H9 (cell line): ENCODE measurements at regions not wholly inside any gene's neighbourhood (a gene's known extent, or its start where the extent isn't known, plus 50 kb on each side); places are given as distances from the start of the nearest gene placed in this dataset.

Source experiments
- DNase-seq: peaks from one replicate; pipeline ENCODE4 v3.0.0-alpha.2; 2017
- H2AFZ ChIP-seq: one replicate; pipeline ENCODE4 v1.6.1; 2013; ENCODE audit warnings: mild to moderate bottlenecking, low read length, control low read depth, moderate library complexity
- H2AK5ac ChIP-seq: 2 replicates; pipeline ENCODE4 v1.6.1; 2013; ENCODE audit warnings: low read length, control low read depth, mixed read lengths; ENCODE audit not compliant: insufficient read length
- H2BK120ac ChIP-seq: one replicate; pipeline ENCODE4 v1.6.1; 2013; ENCODE audit warnings: low read depth, mild to moderate bottlenecking, low read length, control low read depth, inconsistent platforms; ENCODE audit not compliant: poor library complexity, severe bottlenecking
- H2BK12ac ChIP-seq: 2 replicates; pipeline ENCODE4 v1.6.1; 2013; ENCODE audit warnings: low read length, control low read depth, mixed read lengths, low read depth; ENCODE audit not compliant: insufficient read length
- H2BK15ac ChIP-seq: 2 replicates; pipeline ENCODE4 v1.6.1; 2013; ENCODE audit warnings: low read depth, low read length, control low read depth
- H2BK20ac ChIP-seq: one replicate; pipeline ENCODE4 v1.6.1; 2013; ENCODE audit warnings: low read depth, mild to moderate bottlenecking, low read length, control low read depth, inconsistent platforms; ENCODE audit not compliant: poor library complexity, severe bottlenecking
- H2BK5ac ChIP-seq: 2 replicates; pipeline ENCODE4 v1.6.1; 2013; ENCODE audit warnings: low read length, control low read depth, mixed read lengths; ENCODE audit not compliant: insufficient read length
- H3K14ac ChIP-seq: 2 replicates; pipeline ENCODE4 v1.6.1; 2013; ENCODE audit warnings: low read length, control low read depth; ENCODE audit not compliant: insufficient read depth
- H3K18ac ChIP-seq: 2 replicates; pipeline ENCODE4 v1.6.1; 2013; ENCODE audit warnings: low read depth, mild to moderate bottlenecking, mixed read lengths, low read length, control low read depth; ENCODE audit not compliant: insufficient read length
- H3K23ac ChIP-seq: 2 replicates; pipeline ENCODE4 v1.6.1; 2013; ENCODE audit warnings: low read length, control low read depth, mixed read lengths, low read depth; ENCODE audit not compliant: insufficient read length
- H3K23me2 ChIP-seq: 2 replicates; pipeline ENCODE4 v1.6.1; 2013; ENCODE audit warnings: low read depth, mild to moderate bottlenecking, mixed read lengths, low read length, control low read depth; ENCODE audit not compliant: insufficient read length, poor library complexity, severe bottlenecking
- H3K27ac ChIP-seq: 2 replicates; pipeline ENCODE4 v1.5.1; 2013; ENCODE audit warnings: low read length, control low read depth, mixed read lengths, low read depth; ENCODE audit not compliant: insufficient read length
- H3K27me3 ChIP-seq: 2 replicates; pipeline ENCODE4 v1.6.1; 2013; ENCODE audit warnings: low read length, control low read depth, inconsistent platforms; ENCODE audit not compliant: insufficient read depth
- H3K4ac ChIP-seq: 2 replicates; pipeline ENCODE4 v1.6.1; 2013; ENCODE audit warnings: low read depth, mild to moderate bottlenecking, control low read depth, inconsistent platforms, low read length, moderate library complexity
- H3K4me1 ChIP-seq: 2 replicates; pipeline ENCODE4 v1.6.1; 2013; ENCODE audit warnings: low read length, control low read depth, inconsistent platforms; ENCODE audit not compliant: insufficient read depth
- H3K4me2 ChIP-seq: 2 replicates; pipeline ENCODE4 v1.6.1; 2013; ENCODE audit warnings: low read length, control low read depth, mixed read lengths; ENCODE audit not compliant: insufficient read length, insufficient read depth
- H3K56ac ChIP-seq: 2 replicates; pipeline ENCODE4 v1.6.1; 2013; ENCODE audit warnings: low read depth, mild to moderate bottlenecking, mixed read lengths, low read length, control low read depth; ENCODE audit not compliant: insufficient read length
- H3K79me1 ChIP-seq: 2 replicates; pipeline ENCODE4 v1.6.1; 2013; ENCODE audit warnings: low read depth, mild to moderate bottlenecking, moderate library complexity, low read length, control low read depth, inconsistent platforms; ENCODE audit not compliant: insufficient read depth, poor library complexity, severe bottlenecking
- H3K79me2 ChIP-seq: 2 replicates; pipeline ENCODE4 v1.6.1; 2013; ENCODE audit warnings: low read length, control low read depth, inconsistent platforms; ENCODE audit not compliant: insufficient read depth
- H3K9ac ChIP-seq: 2 replicates; pipeline ENCODE4 v1.6.1; 2013; ENCODE audit warnings: low read length, control low read depth, mixed read lengths; ENCODE audit not compliant: insufficient read length; ENCODE audit errors: extremely low read depth
- H3K9me3 ChIP-seq: one replicate; pipeline ENCODE4 v1.6.1; 2013; ENCODE audit warnings: low read depth, low read length, inconsistent platforms; ENCODE audit not compliant: control insufficient read depth
- H3T11ph ChIP-seq: one replicate; pipeline ENCODE4 v1.6.1; 2013; ENCODE audit warnings: mild to moderate bottlenecking, low read length, control low read depth, inconsistent platforms
- H4K20me1 ChIP-seq: one replicate; pipeline ENCODE4 v1.6.1; 2013; ENCODE audit not compliant: control insufficient read depth, insufficient read length, insufficient read depth
- H4K5ac ChIP-seq: 2 replicates; pipeline ENCODE4 v1.6.1; 2013; ENCODE audit warnings: low read depth, mild to moderate bottlenecking, mixed read lengths, low read length, control low read depth; ENCODE audit not compliant: insufficient read length
- H4K8ac ChIP-seq: replicated peaks from 2 replicates; pipeline ENCODE4 v1.6.1; 2013; ENCODE audit warnings: low read length, control low read depth, mixed read lengths, low read depth; ENCODE audit not compliant: insufficient read length
- H4K91ac ChIP-seq: 2 replicates; pipeline ENCODE4 v1.6.1; 2013; ENCODE audit warnings: low read depth, mild to moderate bottlenecking, moderate library complexity, mixed read lengths, low read length, control low read depth; ENCODE audit not compliant: insufficient read length
- H3K27ac Mint-ChIP-seq, 3 experiments: 2 replicates in 2 of 3; 3 replicates in 1 of 3; pipeline ENCODE4 v1.8.0; 2020 to 2021; ENCODE audit warnings: mixed read lengths in 3 of 3, mild to moderate bottlenecking in 1 of 3, moderate library complexity in 1 of 3
- H3K27me3 Mint-ChIP-seq: 2 replicates; pipeline ENCODE4 v1.8.0; 2021; ENCODE audit warnings: low read depth, mild to moderate bottlenecking, moderate library complexity, mixed read lengths
- H3K36me3 Mint-ChIP-seq, 3 experiments: 2 replicates in 2 of 3; 3 replicates in 1 of 3; pipeline ENCODE4 v1.8.0; 2020 to 2021; ENCODE audit warnings: low read depth in 3 of 3, mixed read lengths in 3 of 3; ENCODE audit not compliant: insufficient read depth in 1 of 3
- H3K4me1 Mint-ChIP-seq, 2 experiments: 2 replicates each; pipeline ENCODE4 v1.8.0; 2020; ENCODE audit warnings: mixed read lengths in 2 of 2
- H3K4me3 Mint-ChIP-seq, 2 experiments: 2 replicates in 1 of 2; 3 replicates in 1 of 2; pipeline ENCODE4 v1.8.0; 2020 to 2021; ENCODE audit warnings: mild to moderate bottlenecking in 2 of 2, mixed read lengths in 2 of 2, moderate library complexity in 1 of 2
- H3K9me3 Mint-ChIP-seq, 2 experiments: 2 replicates in 1 of 2; 3 replicates in 1 of 2; pipeline ENCODE4 v1.8.0; 2020; ENCODE audit warnings: mild to moderate bottlenecking in 2 of 2, mixed read lengths in 2 of 2, moderate library complexity in 1 of 2
- WGBS: extraction: QIAGEN DNeasy Blood & Tissue Kit; methylation state at CpG from one replicate; pipeline ENCODE4 v1.1.7; 2013; ENCODE audit warnings: missing lambda C conversion rate, low lambda C conversion rate, mixed read lengths; ENCODE audit not compliant: insufficient read length; ENCODE audit errors: extremely low coverage; 5-methylcytosine and 5-hydroxymethylcytosine counted together
- TF ChIP-seq, protein P1 (sequence below): fragments of 200-600 bp; sonication (generic); conservative IDR thresholded peaks from 3 replicates; pipeline ENCODE4 v1.8.0; 2021; ENCODE audit warnings: antibody characterized with exemption, mild to moderate bottlenecking

DNA sequence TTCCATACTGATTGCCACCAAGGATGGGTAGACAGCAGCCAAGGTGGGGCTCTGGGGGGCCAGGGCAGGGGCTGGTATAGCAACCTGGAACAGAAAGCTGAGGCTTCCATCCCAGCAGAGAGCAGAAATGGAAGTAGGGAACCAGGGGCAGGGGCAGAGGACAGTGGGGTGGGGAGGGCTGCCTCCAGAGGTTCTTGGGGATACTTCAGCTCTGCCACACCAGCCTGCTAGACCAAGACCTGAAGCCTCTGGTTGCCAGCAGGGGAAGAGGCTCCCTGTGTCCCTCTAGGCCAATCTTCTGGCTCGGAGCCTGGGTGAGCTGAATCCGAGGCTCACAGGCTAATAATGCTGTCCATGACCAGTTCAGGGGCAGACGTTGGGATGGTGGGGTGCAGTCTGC lies 329.0 kb downstream of the DYSF start:
- Histone ChIP-seq H3K27ac (no peak overlapping the region), H3K9ac (no peak overlapping the region), H2AK5ac (no peak overlapping the region), H3K56ac (no peak overlapping the region), H4K91ac (no peak overlapping the region), H2BK15ac (no peak overlapping the region), H3T11ph (no peak overlapping the region), H2BK120ac (no peak overlapping the region), H3K4me1 (no peaks in the 10 kb centered on the region), H4K8ac (no peak overlapping the region), H2BK5ac (no peak overlapping the region), H3K23me2 (no peaks in the 10 kb centered on the region), H3K23ac (no peak overlapping the region), H3K79me2 (no peaks in the 10 kb centered on the region), H3K9me3 (no peaks in the 10 kb centered on the region), H3K14ac (no peak overlapping the region), H2BK20ac (no peak overlapping the region), H2BK12ac (no peak overlapping the region), H4K20me1 (no peaks in the 10 kb centered on the region), H3K4ac (no peak overlapping the region), H3K27me3 (no peaks in the 10 kb centered on the region; the same call in 1 of the 2 replicates), H3K4me2 (no peak overlapping the region), H2AFZ (no peak overlapping the region), H3K18ac (no peak overlapping the region), H4K5ac (no peak overlapping the region), H3K79me1 (no peaks in the 10 kb centered on the region)
- WGBS: no CpG with 5 or more reads among the region's 3 CpGs
- H3K27ac Mint-ChIP-seq: no peak overlapping the region
- H3K9me3 Mint-ChIP-seq: no peaks in the 10 kb centered on the region
- H3K27me3 Mint-ChIP-seq: peaks cover 2% of the 10 kb centered on the region; the same call in 1 of the 2 replicates
- H3K4me3 Mint-ChIP-seq: no peak overlapping the region
- DNase-seq: no peak
- TF ChIP-seq, protein P1, sequence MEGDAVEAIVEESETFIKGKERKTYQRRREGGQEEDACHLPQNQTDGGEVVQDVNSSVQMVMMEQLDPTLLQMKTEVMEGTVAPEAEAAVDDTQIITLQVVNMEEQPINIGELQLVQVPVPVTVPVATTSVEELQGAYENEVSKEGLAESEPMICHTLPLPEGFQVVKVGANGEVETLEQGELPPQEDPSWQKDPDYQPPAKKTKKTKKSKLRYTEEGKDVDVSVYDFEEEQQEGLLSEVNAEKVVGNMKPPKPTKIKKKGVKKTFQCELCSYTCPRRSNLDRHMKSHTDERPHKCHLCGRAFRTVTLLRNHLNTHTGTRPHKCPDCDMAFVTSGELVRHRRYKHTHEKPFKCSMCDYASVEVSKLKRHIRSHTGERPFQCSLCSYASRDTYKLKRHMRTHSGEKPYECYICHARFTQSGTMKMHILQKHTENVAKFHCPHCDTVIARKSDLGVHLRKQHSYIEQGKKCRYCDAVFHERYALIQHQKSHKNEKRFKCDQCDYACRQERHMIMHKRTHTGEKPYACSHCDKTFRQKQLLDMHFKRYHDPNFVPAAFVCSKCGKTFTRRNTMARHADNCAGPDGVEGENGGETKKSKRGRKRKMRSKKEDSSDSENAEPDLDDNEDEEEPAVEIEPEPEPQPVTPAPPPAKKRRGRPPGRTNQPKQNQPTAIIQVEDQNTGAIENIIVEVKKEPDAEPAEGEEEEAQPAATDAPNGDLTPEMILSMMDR: no peak
- peaks cover 0 to 8% of the 10 kb centered on the region in 2 experiments; a peak in 2 of 4 replicates for H3K4me1 Mint-ChIP-seq
- no peaks in the 10 kb centered on the region for H3K36me3 Mint-ChIP-seq
